DOHH2 (cell line): ENCODE measurements at regions not wholly inside any gene's neighbourhood (a gene's known extent, or its start where the extent isn't known, plus 50 kb on each side); places are given as distances from the start of the nearest gene placed in this dataset.

Experiments
- EZH2phosphoT487 ChIP-seq: fragments of 200-600 bp; sonication (generic); IDR thresholded peaks from 2 replicates; pipeline ENCODE4 v1.6.1; 2017; ENCODE audit warnings: borderline replicate concordance, mild to moderate bottlenecking, antibody characterized with exemption, low read length, moderate library complexity, mixed read lengths
- TF ChIP-seq, protein P1 (sequence below): fragments of 200-600 bp; sonication (generic); IDR thresholded peaks from one replicate; pipeline ENCODE4 v1.5.1; 2014; ENCODE audit warnings: antibody characterized with exemption, mild to moderate bottlenecking, low read depth, low read length; ENCODE audit not compliant: poor library complexity, severe bottlenecking

DNA sequence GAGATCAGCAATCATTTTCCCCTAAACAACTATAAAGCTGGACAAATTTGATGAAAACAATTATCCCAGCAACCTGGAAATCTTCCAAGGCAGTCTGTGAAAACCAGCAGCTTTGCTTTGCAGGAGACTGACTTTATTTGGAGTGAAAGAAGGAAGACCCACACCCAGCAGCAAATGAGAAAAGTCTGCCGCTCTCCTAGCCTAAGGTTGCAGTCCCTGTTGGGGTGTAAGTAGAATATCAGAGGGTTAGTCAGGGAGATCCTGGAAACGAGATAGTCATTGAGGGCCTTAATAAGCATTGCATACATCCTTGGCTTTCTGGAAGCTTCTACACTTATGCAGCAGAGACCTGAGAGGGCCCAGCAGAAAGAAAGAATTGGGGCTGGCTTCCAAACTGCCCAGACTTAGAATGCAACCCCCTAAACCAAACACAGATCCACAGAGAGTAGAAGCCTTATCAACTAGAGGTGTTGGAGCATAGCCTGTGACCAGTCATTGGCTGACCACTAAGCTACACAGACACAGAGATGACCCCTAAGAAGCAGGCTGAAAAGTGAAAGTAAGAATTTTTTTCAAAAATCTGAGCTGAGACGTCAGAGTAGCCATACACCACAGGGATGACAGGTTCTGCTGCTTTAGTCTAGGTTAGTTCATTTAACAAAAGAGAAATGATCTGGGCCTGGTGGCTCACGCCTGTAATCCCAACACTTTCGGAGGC is 98.3 kb downstream of the LYPLAL1 start:
- TF ChIP-seq, protein P1, sequence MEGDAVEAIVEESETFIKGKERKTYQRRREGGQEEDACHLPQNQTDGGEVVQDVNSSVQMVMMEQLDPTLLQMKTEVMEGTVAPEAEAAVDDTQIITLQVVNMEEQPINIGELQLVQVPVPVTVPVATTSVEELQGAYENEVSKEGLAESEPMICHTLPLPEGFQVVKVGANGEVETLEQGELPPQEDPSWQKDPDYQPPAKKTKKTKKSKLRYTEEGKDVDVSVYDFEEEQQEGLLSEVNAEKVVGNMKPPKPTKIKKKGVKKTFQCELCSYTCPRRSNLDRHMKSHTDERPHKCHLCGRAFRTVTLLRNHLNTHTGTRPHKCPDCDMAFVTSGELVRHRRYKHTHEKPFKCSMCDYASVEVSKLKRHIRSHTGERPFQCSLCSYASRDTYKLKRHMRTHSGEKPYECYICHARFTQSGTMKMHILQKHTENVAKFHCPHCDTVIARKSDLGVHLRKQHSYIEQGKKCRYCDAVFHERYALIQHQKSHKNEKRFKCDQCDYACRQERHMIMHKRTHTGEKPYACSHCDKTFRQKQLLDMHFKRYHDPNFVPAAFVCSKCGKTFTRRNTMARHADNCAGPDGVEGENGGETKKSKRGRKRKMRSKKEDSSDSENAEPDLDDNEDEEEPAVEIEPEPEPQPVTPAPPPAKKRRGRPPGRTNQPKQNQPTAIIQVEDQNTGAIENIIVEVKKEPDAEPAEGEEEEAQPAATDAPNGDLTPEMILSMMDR, result no peak
- TF ChIP-seq EZH2phosphoT487, result no peak
